ENCODE measurements at regions not wholly inside any gene's neighbourhood (a gene's known extent, or its start where the extent isn't known, plus 50 kb on each side); places are given as distances from the start of the nearest gene placed in this dataset.

GRCh38 chr10:3858051-3858845, 73.2 kb upstream of the KLF6 start (continued):
- TF ChIP-seq CTCF (tag by site-specific recombination; IDR thresholded peaks at IDR 0.05) (no peak), ZNF18 (tag by site-specific recombination; IDR thresholded peaks at IDR 0.05) (no peak), ZNF157 (tag by site-specific recombination; IDR thresholded peaks at IDR 0.05) (no peak), ZNF138 (tag by site-specific recombination; IDR thresholded peaks at IDR 0.05; ENCODE audit: borderline replicate concordance) (no peak), ZNF621 (tag by site-specific recombination; IDR thresholded peaks at IDR 0.05) (no peak), ZNF37A (tag by site-specific recombination; IDR thresholded peaks at IDR 0.05) (no peak), ZNF354C (tag by site-specific recombination; IDR thresholded peaks at IDR 0.05; ENCODE audit: borderline replicate concordance, low read depth) (no peak), HOXA7 (CRISPR knock-in tag; IDR thresholded peaks at IDR 0.05; ENCODE audit: borderline replicate concordance) (no peak), ZNF16 (tag by site-specific recombination; IDR thresholded peaks at IDR 0.05; ENCODE audit: low read depth) (no peak), ZNF645 (tag by site-specific recombination; IDR thresholded peaks at IDR 0.05) (no peak)

GRCh38 chr10:3857318-3857717, 72.3 kb upstream of the KLF6 start:
- TF ChIP-seq ZNF791 (tag by site-specific recombination; IDR thresholded peaks at IDR 0.05) (no peak), ZNF843 (tag by site-specific recombination; IDR thresholded peaks at IDR 0.05) (no peak), ZNF785 (tag by site-specific recombination; IDR thresholded peaks at IDR 0.05) (no peak), AEBP2 (tag by site-specific recombination; IDR thresholded peaks at IDR 0.05; ENCODE audit: borderline replicate concordance) (no peak), ZNF184 (tag by site-specific recombination; IDR thresholded peaks at IDR 0.05) (no peak)
- ChIA-PET POLR2A (interaction anchor here (2.4 kb wide), 1 partner anchor 72 kb away, joined by 10 read pairs; the partner anchor contains the start of gene KLF6), CTCF (interaction anchor here (0.7 kb wide), 1 partner anchor 83 kb away, joined by 4 read pairs; no protein-coding TSS in a partner anchor)
- Histone ChIP-seq H3K36me3 (ENCODE audit: control insufficient read depth in 2 of 2, insufficient read depth in 1 of 2, low read length in 2 of 2) (no peaks in the 10 kb centered on the region), H3K4me3 (ENCODE audit: low read depth, low read length) (no peak overlapping the region), H3K9me3 (ENCODE audit: control insufficient read depth, insufficient read depth, low read depth, low read length) (no peaks in the 10 kb centered on the region), H3K27ac (ENCODE audit: extremely low read depth, low read depth, low read length) (no peak overlapping the region), H3K4me1 (ENCODE audit: control insufficient read depth, insufficient read depth, low read length) (peaks cover 11% of the 10 kb centered on the region)

- H3K4me3 ChIP-seq (ENCODE audit: low read depth, low read length) = no peak overlapping the region
- H3K36me3 ChIP-seq (ENCODE audit: control insufficient read depth in 2 of 2, insufficient read depth in 1 of 2, low read length in 2 of 2) = no peaks in the 10 kb centered on the region
- no peaks in the 10 kb centered on the region for H3K9me3 ChIP-seq (ENCODE audit: control insufficient read depth, insufficient read depth, low read depth, low read length)
- H3K4me1 ChIP-seq (ENCODE audit: control insufficient read depth, insufficient read depth, low read length) = peaks cover 15% of the 10 kb centered on the region
- ChIA-PET CTCF (interaction anchor here (0.7 kb wide), 1 partner anchor 82 kb away, joined by 4 read pairs; no protein-coding TSS in a partner anchor), POLR2A (interaction anchor here (2.4 kb wide), 1 partner anchor 72 kb away, joined by 10 read pairs; the partner anchor contains the start of gene KLF6)
- H3K27ac ChIP-seq (ENCODE audit: extremely low read depth, low read depth, low read length) = no peak overlapping the region
- no peak for TF ChIP-seq HOXC10 (CRISPR knock-in tag; IDR thresholded peaks at IDR 0.05)
- no peak for TF ChIP-seq ZNF837 (tag by site-specific recombination; IDR thresholded peaks at IDR 0.05)
- no peak for TF ChIP-seq ZNF221 (tag by site-specific recombination; IDR thresholded peaks at IDR 0.05; ENCODE audit: borderline replicate concordance)
- TF ChIP-seq ZIC2 (tag by site-specific recombination; IDR thresholded peaks at IDR 0.05) = no peak
- TF ChIP-seq ZNF398 (tag by site-specific recombination; IDR thresholded peaks at IDR 0.05) = no peak
- TF ChIP-seq INSM2 (tag by site-specific recombination; IDR thresholded peaks at IDR 0.05) = no peak
- TF ChIP-seq ZNF830 (tag by site-specific recombination; IDR thresholded peaks at IDR 0.05; ENCODE audit: low read depth) = no peak
- TF ChIP-seq ZNF624 (tag by site-specific recombination; IDR thresholded peaks at IDR 0.05) = no peak
- no peak for TF ChIP-seq HOXD13 (CRISPR knock-in tag; IDR thresholded peaks at IDR 0.05; ENCODE audit: borderline replicate concordance)
These were observed 71.6 kb upstream of the KLF6 start for GRCh38 chr10:3856593-3856992.
